Epithelial cell of prostate (primary cell): ENCODE measurements at regions not wholly inside any gene's neighbourhood (a gene's known extent, or its start where the extent isn't known, plus 50 kb on each side); places are given as distances from the start of the nearest gene placed in this dataset.
A peak's percentile ranks its signal among the peaks of the same experiment; 100 is the strongest.

Experiments used
- DNase-seq: peaks from one replicate; pipeline ENCODE4 v3.0.0-alpha.2; 2011; ENCODE audit warnings: low read depth, low spot score
- H3K27ac ChIP-seq: fragments of 450-650 bp; 2 replicates; pipeline ENCODE4 v1.5.1; 2017; ENCODE audit warnings: mild to moderate bottlenecking

GRCh38 chr6:44558832-44559251, 171.3 kb downstream of the CDC5L start:
- H3K27ac ChIP-seq: no peak overlapping the region
- DNase-seq: no peak

- no peak for DNase-seq
- H3K27ac ChIP-seq: no peak overlapping the region
These were observed 172.2 kb downstream of the CDC5L start for GRCh38 chr6:44559486-44560270.

GRCh38 chr6:44560458-44561059, 173.1 kb downstream of the CDC5L start:
- H3K27ac ChIP-seq: no peak overlapping the region
- no peak for DNase-seq

GRCh38 chr6:44561060-44561623, 173.6 kb downstream of the CDC5L start:
- DNase-seq: no peak
- no peak overlapping the region for H3K27ac ChIP-seq

- DNase-seq: no peak
- H3K27ac ChIP-seq: no peak overlapping the region
These were observed 174.5 kb downstream of the CDC5L start for GRCh38 chr6:44561832-44562665.

GRCh38 chr6:44563397-44563796, 175.9 kb downstream of the CDC5L start:
- peak; percentile 46 for DNase-seq
- H3K27ac ChIP-seq: no peak overlapping the region

GRCh38 chr6:44564906-44565524, 177.5 kb downstream of the CDC5L start:
- no peak for DNase-seq
- H3K27ac ChIP-seq: no peak overlapping the region

- H3K27ac ChIP-seq: no peak overlapping the region
- DNase-seq: no peak
These were observed 179.9 kb downstream of the CDC5L start for GRCh38 chr6:44567406-44567805.

- no peak for DNase-seq
- no peak overlapping the region for H3K27ac ChIP-seq
These were observed 181.6 kb downstream of the CDC5L start for GRCh38 chr6:44569131-44569530.

- no peak for DNase-seq
- H3K27ac ChIP-seq: no peak overlapping the region
These were observed 182.5 kb downstream of the CDC5L start for GRCh38 chr6:44569931-44570385.

- H3K27ac ChIP-seq: no peak overlapping the region
- DNase-seq: no peak
These were observed 184.0 kb downstream of the CDC5L start for GRCh38 chr6:44571510-44571909.

GRCh38 chr6:44572346-44572745, 184.8 kb downstream of the CDC5L start:
- H3K27ac ChIP-seq: no peak overlapping the region
- DNase-seq: no peak

GRCh38 chr6:44575644-44576043, 188.1 kb downstream of the CDC5L start:
- H3K27ac ChIP-seq: no peak overlapping the region
- DNase-seq: no peak

GRCh38 chr6:44576132-44576631, 188.7 kb downstream of the CDC5L start:
- DNase-seq: no peak
- H3K27ac ChIP-seq: no peak overlapping the region

- no peak for DNase-seq
- H3K27ac ChIP-seq: no peak overlapping the region
These were observed 193.4 kb downstream of the CDC5L start for GRCh38 chr6:44580901-44581300.

GRCh38 chr6:44582930-44583329, 195.4 kb downstream of the CDC5L start:
- no peak for DNase-seq
- H3K27ac ChIP-seq: no peak overlapping the region

GRCh38 chr6:44590471-44590870, 203.0 kb downstream of the CDC5L start:
- no peak overlapping the region for H3K27ac ChIP-seq
- DNase-seq: no peak

GRCh38 chr6:44593539-44593944, 206.0 kb downstream of the CDC5L start:
- DNase-seq: no peak
- H3K27ac ChIP-seq: no peak overlapping the region

GRCh38 chr6:44594481-44594880, 207.0 kb downstream of the CDC5L start:
- no peak for DNase-seq
- H3K27ac ChIP-seq: no peak overlapping the region

- no peak overlapping the region for H3K27ac ChIP-seq
These were observed 211.2 kb downstream of the CDC5L start for GRCh38 chr6:44598679-44599078.

More at GRCh38 chr6:44598679-44599078, 211.2 kb downstream of the CDC5L start:
- no peak for DNase-seq
